ENCODE measurements at regions not wholly inside any gene's neighbourhood (a gene's known extent, or its start where the extent isn't known, plus 50 kb on each side); places are given as distances from the start of the nearest gene placed in this dataset.

GRCh38 chr16:65284626-65285025 lies 162.8 kb upstream of the CDH11 start:
- peaks cover 9 to 15% (median 13%) of the 10 kb centered on the region in 4 donors for H3K4me1 ChIP-seq
- TF ChIP-seq CTCF (IDR thresholded peaks at IDR 0.05) = no peak
- TF ChIP-seq POLR2AphosphoS5 (IDR thresholded peaks at IDR 0.05) = no peak
- no peak for TF ChIP-seq POLR2A (IDR thresholded peaks at IDR 0.05; ENCODE audit: low read depth)
- no peak for TF ChIP-seq EP300 (IDR thresholded peaks at IDR 0.05)
- H3K36me3 ChIP-seq = no peaks in the 10 kb centered on the region
- no peak overlapping the region for H3K27ac ChIP-seq (replicated peaks in 1 of 4)
- intact Hi-C loops (cut with DNase I) = no loop called here
- 81% methylated on average over 8 of the region's 8 CpGs for WGBS
- no peak overlapping the region for H3K4me3 ChIP-seq
- no peak for DNase-seq (ENCODE audit: extremely low spot score)
- no peaks in the 10 kb centered on the region for H3K9me3 ChIP-seq
- no peaks in the 10 kb centered on the region for H3K27me3 ChIP-seq

- H3K4me3 ChIP-seq = no peak overlapping the region
- TF ChIP-seq POLR2AphosphoS5 (IDR thresholded peaks at IDR 0.05) (no peak), POLR2A (IDR thresholded peaks at IDR 0.05; ENCODE audit: low read depth) (no peak), EP300 (IDR thresholded peaks at IDR 0.05) (no peak), CTCF (IDR thresholded peaks at IDR 0.05) (no peak)
- intact Hi-C loops (cut with DNase I) = no loop called here
- WGBS = 52% methylated on average over 3 of the region's 3 CpGs
- no peaks in the 10 kb centered on the region for H3K36me3 ChIP-seq
- H3K4me1 ChIP-seq = peaks cover 9 to 15% (median 13%) of the 10 kb centered on the region in 4 donors
- H3K9me3 ChIP-seq = no peaks in the 10 kb centered on the region
- no peak for DNase-seq (ENCODE audit: extremely low spot score)
- H3K27ac ChIP-seq (replicated peaks in 1 of 4) = no peak overlapping the region
- no peaks in the 10 kb centered on the region for H3K27me3 ChIP-seq
These were observed 161.4 kb upstream of the CDH11 start for GRCh38 chr16:65283181-65283651.

GRCh38 chr16:65281586-65281985 lies 159.7 kb upstream of the CDH11 start:
- TF ChIP-seq POLR2AphosphoS5 (IDR thresholded peaks at IDR 0.05) = no peak
- TF ChIP-seq POLR2A (IDR thresholded peaks at IDR 0.05; ENCODE audit: low read depth) = no peak
- TF ChIP-seq CTCF (IDR thresholded peaks at IDR 0.05) = no peak
- TF ChIP-seq EP300 (IDR thresholded peaks at IDR 0.05) = no peak
- Histone ChIP-seq H3K27ac (replicated peaks in 1 of 4) (no peak overlapping the region), H3K36me3 (no peaks in the 10 kb centered on the region), H3K4me3 (no peak overlapping the region), H3K9me3 (no peaks in the 10 kb centered on the region), H3K27me3 (no peaks in the 10 kb centered on the region), H3K4me1 (peaks cover 9 to 15% (median 13%) of the 10 kb centered on the region in 4 donors)
- no peak for DNase-seq (ENCODE audit: extremely low spot score)
- WGBS = 94% methylated on average over 2 of the region's 2 CpGs
- intact Hi-C loops (cut with DNase I) = no loop called here

- Histone ChIP-seq H3K4me3 (no peak overlapping the region), H3K36me3 (no peaks in the 10 kb centered on the region), H3K27me3 (no peaks in the 10 kb centered on the region), H3K27ac (replicated peaks in 1 of 4) (no peak overlapping the region), H3K9me3 (no peaks in the 10 kb centered on the region), H3K4me1 (peaks cover 9 to 15% (median 13%) of the 10 kb centered on the region in 4 donors)
- WGBS = 85% methylated on average over 8 of the region's 8 CpGs
- DNase-seq (ENCODE audit: extremely low spot score) = no peak
- intact Hi-C loops (cut with DNase I) = no loop called here
- no peak for TF ChIP-seq EP300 (IDR thresholded peaks at IDR 0.05)
- TF ChIP-seq CTCF (IDR thresholded peaks at IDR 0.05) = no peak
- no peak for TF ChIP-seq POLR2AphosphoS5 (IDR thresholded peaks at IDR 0.05)
- no peak for TF ChIP-seq POLR2A (IDR thresholded peaks at IDR 0.05; ENCODE audit: low read depth)
These were observed 159.1 kb upstream of the CDH11 start for GRCh38 chr16:65280845-65281512.

GRCh38 chr16:65279576-65279975 lies 157.7 kb upstream of the CDH11 start:
- Histone ChIP-seq H3K4me1 (peaks cover 0 to 2% (median 1%) of the 10 kb centered on the region in 4 donors), H3K9me3 (no peaks in the 10 kb centered on the region), H3K36me3 (no peaks in the 10 kb centered on the region), H3K27ac (replicated peaks in 1 of 4) (no peak overlapping the region), H3K27me3 (no peaks in the 10 kb centered on the region), H3K4me3 (no peak overlapping the region)
- TF ChIP-seq CTCF (IDR thresholded peaks at IDR 0.05) (no peak), POLR2A (IDR thresholded peaks at IDR 0.05; ENCODE audit: low read depth) (no peak), POLR2AphosphoS5 (IDR thresholded peaks at IDR 0.05) (no peak), EP300 (IDR thresholded peaks at IDR 0.05) (no peak)
- intact Hi-C loops (cut with DNase I) = no loop called here
- 93% methylated on average over 1 of the region's 1 CpG for WGBS
- DNase-seq (ENCODE audit: extremely low spot score) = no peak
